ENCODE measurements at regions not wholly inside any gene's neighbourhood (a gene's known extent, or its start where the extent isn't known, plus 50 kb on each side); places are given as distances from the start of the nearest gene placed in this dataset.

GRCh38 chr3:135844386-135844785 lies 121.1 kb upstream of the PPP2R3A start:
- POLR2A ChIA-PET: no interaction called here
- in situ Hi-C loops (cut with MboI): no loop called here
- H4K20me1 ChIP-seq (replicated peaks; ENCODE audit: control insufficient read depth, insufficient read depth, low read length): no peaks in the 10 kb centered on the region
- intact Hi-C loops (cut with micrococcal nuclease): no loop called here
- no peak overlapping the region for H2AFZ ChIP-seq (ENCODE audit: low read depth, low read length)
- no peak overlapping the region for H3K4me3 ChIP-seq
- no peaks in the 10 kb centered on the region for H3K9me1 ChIP-seq (ENCODE audit: control insufficient read depth, insufficient read depth, low read length)
- H3K4me1 ChIP-seq (replicated peaks in 1 of 2; ENCODE audit: control insufficient read depth in 2 of 2, insufficient read depth in 2 of 2, low read length in 2 of 2): no peaks in the 10 kb centered on the region
- CTCF ChIA-PET (ENCODE audit: low intra/inter-chr PET ratio): no interaction called here
- DNase-seq (ENCODE audit: extremely low read depth in 1 of 4, low spot score in 3 of 4): no peak
- H3K4me2 ChIP-seq (ENCODE audit: insufficient read depth, low read length): no peak overlapping the region
- H3K36me3 ChIP-seq (ENCODE audit: control insufficient read depth, insufficient read depth, low read length): no peaks in the 10 kb centered on the region
- no peak for ATAC-seq
- no peak overlapping the region for H3K9ac ChIP-seq (ENCODE audit: insufficient read depth in 1 of 2, low read depth in 2 of 2, low read length in 2 of 2)
- no TSS peak for BruUV-seq (replicated peaks)
- no peaks in the 10 kb centered on the region for H3K79me2 ChIP-seq (ENCODE audit: control insufficient read depth, insufficient read depth, low read length)
- no peak for FAIRE-seq
- no peak for TF ChIP-seq RFX5 (IDR thresholded peaks at IDR 0.05; ENCODE audit: low read depth, low read length)
- TF ChIP-seq TFE3 (CRISPR knock-in tag; IDR thresholded peaks at IDR 0.05): no peak
- TF ChIP-seq, protein P1, sequence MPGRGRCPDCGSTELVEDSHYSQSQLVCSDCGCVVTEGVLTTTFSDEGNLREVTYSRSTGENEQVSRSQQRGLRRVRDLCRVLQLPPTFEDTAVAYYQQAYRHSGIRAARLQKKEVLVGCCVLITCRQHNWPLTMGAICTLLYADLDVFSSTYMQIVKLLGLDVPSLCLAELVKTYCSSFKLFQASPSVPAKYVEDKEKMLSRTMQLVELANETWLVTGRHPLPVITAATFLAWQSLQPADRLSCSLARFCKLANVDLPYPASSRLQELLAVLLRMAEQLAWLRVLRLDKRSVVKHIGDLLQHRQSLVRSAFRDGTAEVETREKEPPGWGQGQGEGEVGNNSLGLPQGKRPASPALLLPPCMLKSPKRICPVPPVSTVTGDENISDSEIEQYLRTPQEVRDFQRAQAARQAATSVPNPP (IDR thresholded peaks at IDR 0.05; ENCODE audit: borderline replicate concordance, insufficient read depth, insufficient read length): no peak
- TF ChIP-seq, protein P2, sequence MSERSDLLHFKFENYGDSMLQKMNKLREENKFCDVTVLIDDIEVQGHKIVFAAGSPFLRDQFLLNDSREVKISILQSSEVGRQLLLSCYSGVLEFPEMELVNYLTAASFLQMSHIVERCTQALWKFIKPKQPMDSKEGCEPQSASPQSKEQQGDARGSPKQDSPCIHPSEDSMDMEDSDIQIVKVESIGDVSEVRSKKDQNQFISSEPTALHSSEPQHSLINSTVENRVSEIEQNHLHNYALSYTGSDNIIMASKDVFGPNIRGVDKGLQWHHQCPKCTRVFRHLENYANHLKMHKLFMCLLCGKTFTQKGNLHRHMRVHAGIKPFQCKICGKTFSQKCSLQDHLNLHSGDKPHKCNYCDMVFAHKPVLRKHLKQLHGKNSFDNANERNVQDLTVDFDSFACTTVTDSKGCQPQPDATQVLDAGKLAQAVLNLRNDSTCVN (CRISPR knock-in tag; IDR thresholded peaks at IDR 0.05): no peak
- TF ChIP-seq XRCC4 (IDR thresholded peaks at IDR 0.05; ENCODE audit: extremely low read depth, insufficient read depth, insufficient read length): no peak
- no peak for TF ChIP-seq ZZZ3 (IDR thresholded peaks at IDR 0.05)
- no peak for TF ChIP-seq HDAC8 (tag; IDR thresholded peaks at IDR 0.05)
- no peak for TF ChIP-seq NFE2L1 (tag; IDR thresholded peaks at IDR 0.05; ENCODE audit: borderline replicate concordance, low read depth)
- no peak overlapping the region for H3K27ac ChIP-seq (ENCODE audit: extremely low read depth, low read depth, low read length)
- no peaks in the 10 kb centered on the region for H3K9me3 ChIP-seq (replicated peaks; ENCODE audit: control insufficient read depth, insufficient read depth, low read depth, low read length)
- no peaks in the 10 kb centered on the region for H3K27me3 ChIP-seq (ENCODE audit: control insufficient read depth in 2 of 2, insufficient read depth in 2 of 2, low read length in 2 of 2)

Measured in K562 (cell line).